GM20000 (cell line): ENCODE measurements at regions not wholly inside any gene's neighbourhood (a gene's known extent, or its start where the extent isn't known, plus 50 kb on each side); places are given as distances from the start of the nearest gene placed in this dataset.

ENCODE experiments used
- DNase-seq: peaks from one replicate; pipeline ENCODE4 v3.0.0; 2012; ENCODE audit warnings: low spot score
- CTCF ChIP-seq: IDR thresholded peaks from 2 replicates; pipeline ENCODE4 v1.5.1; 2012; ENCODE audit warnings: mild to moderate bottlenecking, control low read depth; ENCODE audit errors: extremely low read depth, missing control alignments

GRCh38 chrX:13258052-13258444, 61.8 kb downstream of the ATXN3L start:
- no peak for DNase-seq
- TF ChIP-seq CTCF, result no peak

GRCh38 chrX:13257223-13258051, 62.4 kb downstream of the ATXN3L start:
- no peak for TF ChIP-seq CTCF
- DNase-seq, result peak; percentile 11

- no peak for TF ChIP-seq CTCF
- DNase-seq, result no peak
Measured at GRCh38 chrX:13256603-13257002, 63.2 kb downstream of the ATXN3L start.

GRCh38 chrX:13254870-13255269, 65.0 kb downstream of the ATXN3L start:
- TF ChIP-seq CTCF, result no peak
- no peak for DNase-seq

- TF ChIP-seq CTCF, result no peak
- DNase-seq, result peak; percentile 32
Measured at GRCh38 chrX:13254076-13254785, 65.6 kb downstream of the ATXN3L start.

- TF ChIP-seq CTCF, result no peak
- DNase-seq, result no peak
Measured at GRCh38 chrX:13253223-13253622, 66.6 kb downstream of the ATXN3L start.

- DNase-seq, result no peak
- TF ChIP-seq CTCF, result no peak
Measured at GRCh38 chrX:13252726-13253125, 67.1 kb downstream of the ATXN3L start.
